ENCODE measurements at regions not wholly inside any gene's neighbourhood (a gene's known extent, or its start where the extent isn't known, plus 50 kb on each side); places are given as distances from the start of the nearest gene placed in this dataset.

DNA sequence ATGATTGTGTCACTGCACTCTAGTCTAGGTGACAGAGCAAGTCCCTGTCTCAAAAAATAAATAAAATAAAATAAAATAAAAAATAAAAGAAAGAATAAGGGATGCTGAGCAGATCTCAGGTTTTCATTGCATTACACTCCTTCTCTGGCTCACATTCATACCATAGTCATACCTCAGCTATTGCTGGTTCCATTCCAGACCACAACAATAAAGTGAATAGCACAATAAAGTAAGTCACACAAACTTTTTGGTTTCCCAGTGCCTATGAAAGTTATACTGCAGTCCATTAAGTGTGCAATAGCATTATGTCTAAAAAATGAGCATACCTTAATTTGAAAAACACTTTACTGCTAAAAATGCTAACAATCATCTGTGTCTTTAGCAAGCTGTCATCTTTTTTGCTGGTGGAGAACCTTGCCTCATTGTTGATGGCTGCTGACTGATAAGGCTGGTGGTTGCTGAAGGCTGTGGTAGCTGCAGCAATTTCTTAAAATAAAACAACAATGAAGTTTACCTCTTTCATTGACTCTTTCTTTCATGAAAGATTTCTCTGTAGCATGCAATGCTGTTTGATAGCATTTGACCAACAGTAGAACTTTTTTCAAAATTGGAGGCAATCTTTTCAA lies 415.7 kb downstream of the ZNF608 start:
- ATAC-seq, result no peak
- TF ChIP-seq POU6F1 (CRISPR knock-in tag; IDR thresholded peaks at IDR 0.05; ENCODE audit: borderline replicate concordance, low read depth) (no peak), PPARA (CRISPR knock-in tag; IDR thresholded peaks at IDR 0.05; ENCODE audit: borderline replicate concordance) (no peak), ZC3H10 (CRISPR knock-in tag; IDR thresholded peaks at IDR 0.05) (no peak), ARNTL (CRISPR knock-in tag; IDR thresholded peaks at IDR 0.05; ENCODE audit: borderline replicate concordance, low read depth) (no peak), ZNF70 (CRISPR knock-in tag; IDR thresholded peaks at IDR 0.05) (no peak)

- no peak for TF ChIP-seq ESRRG (CRISPR knock-in tag; IDR thresholded peaks at IDR 0.05)
- TF ChIP-seq, protein P1, sequence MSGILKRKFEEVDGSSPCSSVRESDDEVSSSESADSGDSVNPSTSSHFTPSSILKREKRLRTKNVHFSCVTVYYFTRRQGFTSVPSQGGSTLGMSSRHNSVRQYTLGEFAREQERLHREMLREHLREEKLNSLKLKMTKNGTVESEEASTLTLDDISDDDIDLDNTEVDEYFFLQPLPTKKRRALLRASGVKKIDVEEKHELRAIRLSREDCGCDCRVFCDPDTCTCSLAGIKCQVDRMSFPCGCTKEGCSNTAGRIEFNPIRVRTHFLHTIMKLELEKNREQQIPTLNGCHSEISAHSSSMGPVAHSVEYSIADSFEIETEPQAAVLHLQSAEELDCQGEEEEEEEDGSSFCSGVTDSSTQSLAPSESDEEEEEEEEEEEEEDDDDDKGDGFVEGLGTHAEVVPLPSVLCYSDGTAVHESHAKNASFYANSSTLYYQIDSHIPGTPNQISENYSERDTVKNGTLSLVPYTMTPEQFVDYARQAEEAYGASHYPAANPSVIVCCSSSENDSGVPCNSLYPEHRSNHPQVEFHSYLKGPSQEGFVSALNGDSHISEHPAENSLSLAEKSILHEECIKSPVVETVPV (CRISPR knock-in tag; IDR thresholded peaks at IDR 0.05), result no peak
- TF ChIP-seq GLIS3 (CRISPR knock-in tag; IDR thresholded peaks at IDR 0.05), result no peak
- no peak for TF ChIP-seq CSDC2 (CRISPR knock-in tag; IDR thresholded peaks at IDR 0.05)
- TF ChIP-seq TOX (CRISPR knock-in tag; IDR thresholded peaks at IDR 0.05; ENCODE audit: borderline replicate concordance), result no peak
- no peak for TF ChIP-seq TCF4 (CRISPR knock-in tag; IDR thresholded peaks at IDR 0.05; ENCODE audit: borderline replicate concordance)
- no peak for TF ChIP-seq ZC3H10 (CRISPR knock-in tag; IDR thresholded peaks at IDR 0.05)
- TF ChIP-seq PPARA (CRISPR knock-in tag; IDR thresholded peaks at IDR 0.05; ENCODE audit: borderline replicate concordance), result no peak
- TF ChIP-seq, protein P2, sequence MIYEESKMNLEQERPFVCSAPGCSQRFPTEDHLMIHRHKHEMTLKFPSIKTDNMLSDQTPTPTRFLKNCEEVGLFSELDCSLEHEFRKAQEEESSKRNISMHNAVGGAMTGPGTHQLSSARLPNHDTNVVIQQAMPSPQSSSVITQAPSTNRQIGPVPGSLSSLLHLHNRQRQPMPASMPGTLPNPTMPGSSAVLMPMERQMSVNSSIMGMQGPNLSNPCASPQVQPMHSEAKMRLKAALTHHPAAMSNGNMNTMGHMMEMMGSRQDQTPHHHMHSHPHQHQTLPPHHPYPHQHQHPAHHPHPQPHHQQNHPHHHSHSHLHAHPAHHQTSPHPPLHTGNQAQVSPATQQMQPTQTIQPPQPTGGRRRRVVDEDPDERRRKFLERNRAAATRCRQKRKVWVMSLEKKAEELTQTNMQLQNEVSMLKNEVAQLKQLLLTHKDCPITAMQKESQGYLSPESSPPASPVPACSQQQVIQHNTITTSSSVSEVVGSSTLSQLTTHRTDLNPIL (CRISPR knock-in tag; IDR thresholded peaks at IDR 0.05; ENCODE audit: low read depth), result no peak
- no peak for TF ChIP-seq SNAI2 (CRISPR knock-in tag; IDR thresholded peaks at IDR 0.05)
- no peak for TF ChIP-seq OSR1 (CRISPR knock-in tag; IDR thresholded peaks at IDR 0.05)
- TF ChIP-seq TSHZ2 (CRISPR knock-in tag; IDR thresholded peaks at IDR 0.05), result no peak
- no peak for TF ChIP-seq ZFP3 (CRISPR knock-in tag; IDR thresholded peaks at IDR 0.05)
- no peak for TF ChIP-seq ZNF8 (CRISPR knock-in tag; IDR thresholded peaks at IDR 0.05)
- no peak for ATAC-seq
Measured at GRCh38 chr5:124328201-124328600, 418.2 kb downstream of the ZNF608 start.

- no peak for ATAC-seq
Measured at GRCh38 chr5:124318661-124319060, 427.8 kb downstream of the ZNF608 start.

More at GRCh38 chr5:124318661-124319060, 427.8 kb downstream of the ZNF608 start:
- TF ChIP-seq ZNF8 (CRISPR knock-in tag; IDR thresholded peaks at IDR 0.05), result no peak
- no peak for TF ChIP-seq PATZ1 (CRISPR knock-in tag; IDR thresholded peaks at IDR 0.05; ENCODE audit: borderline replicate concordance)
- TF ChIP-seq ARNTL (CRISPR knock-in tag; IDR thresholded peaks at IDR 0.05; ENCODE audit: borderline replicate concordance, low read depth), result no peak
- no peak for TF ChIP-seq TCF4 (CRISPR knock-in tag; IDR thresholded peaks at IDR 0.05; ENCODE audit: borderline replicate concordance)
- no peak for TF ChIP-seq TSHZ2 (CRISPR knock-in tag; IDR thresholded peaks at IDR 0.05)
- no peak for TF ChIP-seq ZFP3 (CRISPR knock-in tag; IDR thresholded peaks at IDR 0.05)
- no peak for TF ChIP-seq GLIS3 (CRISPR knock-in tag; IDR thresholded peaks at IDR 0.05)
- TF ChIP-seq ZNF70 (CRISPR knock-in tag; IDR thresholded peaks at IDR 0.05), result no peak
- no peak for TF ChIP-seq RARB (CRISPR knock-in tag; IDR thresholded peaks at IDR 0.05)
- TF ChIP-seq ZC3H10 (CRISPR knock-in tag; IDR thresholded peaks at IDR 0.05), result no peak
- no peak for TF ChIP-seq ZNF565 (CRISPR knock-in tag; conservative IDR thresholded peaks at IDR 0.05; ENCODE audit: low read depth)
